Ishikawa (cell line): ENCODE measurements at regions not wholly inside any gene's neighbourhood (a gene's known extent, or its start where the extent isn't known, plus 50 kb on each side); places are given as distances from the start of the nearest gene placed in this dataset.

ENCODE experiments used
- CEBPB ChIP-seq: IDR thresholded peaks from 2 replicates; pipeline ENCODE4 v1.6.1; 2012
- CREB1 ChIP-seq: IDR thresholded peaks from 2 replicates; pipeline ENCODE4 v1.6.1; 2012; ENCODE audit warnings: low read depth
- EGR1 ChIP-seq: IDR thresholded peaks from 2 replicates; pipeline ENCODE4 v1.6.1; 2012
- EP300 ChIP-seq: IDR thresholded peaks from 2 replicates; pipeline ENCODE4 v1.6.1; 2012; ENCODE audit warnings: borderline replicate concordance
- FOXM1 ChIP-seq: IDR thresholded peaks from 2 replicates; pipeline ENCODE4 v1.6.1; 2012; ENCODE audit warnings: low read depth, borderline replicate concordance
- MAX ChIP-seq: IDR thresholded peaks from 2 replicates; pipeline ENCODE4 v1.6.1; 2012
- NFIC ChIP-seq: IDR thresholded peaks from 2 replicates; pipeline ENCODE4 v1.6.1; 2012
- RAD21 ChIP-seq: IDR thresholded peaks from 2 replicates; pipeline ENCODE4 v1.6.1; 2012; ENCODE audit warnings: low read depth
- REST ChIP-seq: IDR thresholded peaks from 2 replicates; pipeline ENCODE4 v1.6.1; 2012; ENCODE audit warnings: low read depth, mild to moderate bottlenecking
- TAF1 ChIP-seq: IDR thresholded peaks from 2 replicates; pipeline ENCODE4 v1.6.1; 2012; ENCODE audit warnings: low read depth, mild to moderate bottlenecking
- TCF12 ChIP-seq: IDR thresholded peaks from 2 replicates; pipeline ENCODE4 v1.6.1; 2012; ENCODE audit warnings: low read depth
- TEAD4 ChIP-seq: IDR thresholded peaks from 2 replicates; pipeline ENCODE4 v1.6.1; 2012
- USF1 ChIP-seq: IDR thresholded peaks from 2 replicates; pipeline ENCODE4 v1.6.1; 2012
- YY1 ChIP-seq: IDR thresholded peaks from 2 replicates; pipeline ENCODE4 v1.6.1; 2012; ENCODE audit warnings: low read depth
- ZBTB7A ChIP-seq: IDR thresholded peaks from 2 replicates; pipeline ENCODE4 v1.6.1; 2012; ENCODE audit warnings: low read depth

- TF ChIP-seq USF1 (no peak), MAX (no peak), ZBTB7A (no peak), TAF1 (no peak)
Observed at GRCh38 chr14:94992046-94992445, 165.3 kb downstream of the DICER1 start.

GRCh38 chr14:94989946-94990345 is 167.4 kb downstream of the DICER1 start:
- no peak for TF ChIP-seq ZBTB7A

GRCh38 chr14:94989417-94989816 is 167.9 kb downstream of the DICER1 start:
- TF ChIP-seq CREB1 = no peak

- no peak for TF ChIP-seq REST
- TF ChIP-seq TEAD4 = no peak
- TF ChIP-seq RAD21 = no peak
Observed at GRCh38 chr14:94987409-94987808, 169.9 kb downstream of the DICER1 start.

- TF ChIP-seq FOXM1 (no peak), TCF12 (no peak), YY1 (no peak), TEAD4 (no peak), MAX (no peak), USF1 (no peak), CEBPB (no peak), TAF1 (no peak), EP300 (no peak), EGR1 (no peak), NFIC (no peak)
Observed at GRCh38 chr14:94979891-94980290, 177.4 kb downstream of the DICER1 start.

GRCh38 chr14:94977016-94977415 is 180.3 kb downstream of the DICER1 start:
- TF ChIP-seq FOXM1 = no peak
- no peak for TF ChIP-seq CREB1
- TF ChIP-seq RAD21 = no peak
- TF ChIP-seq ZBTB7A = no peak
- TF ChIP-seq EP300 = no peak
- TF ChIP-seq CEBPB = no peak
- TF ChIP-seq TCF12 = no peak
- no peak for TF ChIP-seq NFIC
- no peak for TF ChIP-seq TEAD4
- no peak for TF ChIP-seq TAF1
- TF ChIP-seq USF1 = no peak
- TF ChIP-seq REST = no peak
- no peak for TF ChIP-seq EGR1
- no peak for TF ChIP-seq MAX
- no peak for TF ChIP-seq YY1

- TF ChIP-seq CEBPB (no peak), CREB1 (no peak), NFIC (no peak), ZBTB7A (no peak)
Observed at GRCh38 chr14:94975366-94975765, 182.0 kb downstream of the DICER1 start.
